Uterus (tissue), 3 donors: ENCODE measurements at regions not wholly inside any gene's neighbourhood (a gene's known extent, or its start where the extent isn't known, plus 50 kb on each side); places are given as distances from the start of the nearest gene placed in this dataset. TPM values are rescaled to one million over a fixed set of nuclear protein-coding genes. Genes with fewer than 3 reads are reported as not detected.

ENCODE experiments used
- DNase-seq, 2 donors: peaks; one replicate each; pipeline ENCODE4 v3.0.0-alpha.2; 2019 to 2020
- H3K27ac ChIP-seq, 2 donors: fragments of 200-600 bp; sonication (generic); 1 replicate in 1 of 2; 2 replicates in 1 of 2; pipeline ENCODE4 v1.5.1; 2016 to 2018
- H3K27me3 ChIP-seq, 2 donors: fragments of 200-600 bp; sonication (generic); one replicate each; pipeline ENCODE4 v1.5.1; 2018 to 2019; ENCODE audit warnings: control low read depth in 1 of 2
- H3K36me3 ChIP-seq, 2 donors: fragments of 200-600 bp; sonication (generic); one replicate each; pipeline ENCODE4 v1.5.1; 2019; ENCODE audit warnings: control low read depth in 1 of 2
- H3K4me1 ChIP-seq, 2 donors: fragments of 200-600 bp; sonication (generic); one replicate each; pipeline ENCODE4 v1.5.1; 2018 to 2019; ENCODE audit warnings: control low read depth in 1 of 2
- H3K4me3 ChIP-seq, 2 donors: fragments of 200-600 bp; sonication (generic); 1 replicate in 1 of 2; 2 replicates in 1 of 2; pipeline ENCODE4 v1.5.1; 2018 to 2019; ENCODE audit warnings: mild to moderate bottlenecking in 1 of 2
- H3K9me3 ChIP-seq, 2 donors: fragments of 200-600 bp; sonication (generic); one replicate each; pipeline ENCODE4 v1.5.1; 2019; ENCODE audit warnings: control low read depth in 1 of 2
- POLR2A ChIP-seq, 2 donors: fragments of 450-650 bp; IDR thresholded peaks; one replicate each; pipeline ENCODE4 v1.6.1; 2016; ENCODE audit warnings: antibody characterized with exemption in 2 of 2, mild to moderate bottlenecking in 1 of 2, moderate library complexity in 1 of 2
- intact Hi-C: fragments of 100-400 bp; cut with DNase I; formaldehyde crosslinking; loops from one replicate; pipeline ENCODE4 v1.15.1; 2023; ENCODE audit warnings: low total_unique reads
- small RNA-seq: library from RNA; depleted of rRNA; stranded (forward); fragments of <200 nt; gene quantifications from one replicate; pipeline ENCODE3, GENCODE V24; 2016
- TF ChIP-seq, protein P1 (sequence below), 4 experiments: fragments of 200-600 bp in 2 of 4; fragments of 450-650 bp in 2 of 4; sonication (generic) in 2 of 4; IDR thresholded peaks; one replicate each; pipeline ENCODE4 v1.5.1; 2016 to 2019; ENCODE audit warnings: antibody characterized with exemption in 4 of 4, mild to moderate bottlenecking in 2 of 4, moderate library complexity in 1 of 4
- donor health status: DM: yes; HTN: yes; CAD: no.

DNA sequence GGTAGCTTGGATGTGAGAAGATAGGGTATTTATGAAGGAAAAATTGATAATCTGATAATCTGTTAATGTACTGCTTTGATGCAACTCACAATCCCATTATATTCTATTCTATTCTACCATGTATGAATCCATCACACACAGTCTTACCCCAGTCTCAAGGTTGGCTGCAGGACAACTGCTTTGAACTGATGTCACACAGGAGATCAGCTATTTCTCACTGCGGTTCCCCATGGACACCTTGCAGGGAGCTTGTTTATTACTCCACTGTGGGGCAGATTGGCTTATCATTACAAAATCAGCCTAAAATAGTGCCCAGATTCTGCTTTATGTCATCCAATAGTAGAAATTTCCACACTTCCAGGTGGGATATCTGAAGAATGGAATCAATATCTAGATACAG, 61.0 kb upstream of the HS3ST5 start:
- no peaks in the 10 kb centered on the region for H3K27me3 ChIP-seq
- no peak for TF ChIP-seq POLR2A (IDR thresholded peaks at IDR 0.05)
- TF ChIP-seq, protein P1, sequence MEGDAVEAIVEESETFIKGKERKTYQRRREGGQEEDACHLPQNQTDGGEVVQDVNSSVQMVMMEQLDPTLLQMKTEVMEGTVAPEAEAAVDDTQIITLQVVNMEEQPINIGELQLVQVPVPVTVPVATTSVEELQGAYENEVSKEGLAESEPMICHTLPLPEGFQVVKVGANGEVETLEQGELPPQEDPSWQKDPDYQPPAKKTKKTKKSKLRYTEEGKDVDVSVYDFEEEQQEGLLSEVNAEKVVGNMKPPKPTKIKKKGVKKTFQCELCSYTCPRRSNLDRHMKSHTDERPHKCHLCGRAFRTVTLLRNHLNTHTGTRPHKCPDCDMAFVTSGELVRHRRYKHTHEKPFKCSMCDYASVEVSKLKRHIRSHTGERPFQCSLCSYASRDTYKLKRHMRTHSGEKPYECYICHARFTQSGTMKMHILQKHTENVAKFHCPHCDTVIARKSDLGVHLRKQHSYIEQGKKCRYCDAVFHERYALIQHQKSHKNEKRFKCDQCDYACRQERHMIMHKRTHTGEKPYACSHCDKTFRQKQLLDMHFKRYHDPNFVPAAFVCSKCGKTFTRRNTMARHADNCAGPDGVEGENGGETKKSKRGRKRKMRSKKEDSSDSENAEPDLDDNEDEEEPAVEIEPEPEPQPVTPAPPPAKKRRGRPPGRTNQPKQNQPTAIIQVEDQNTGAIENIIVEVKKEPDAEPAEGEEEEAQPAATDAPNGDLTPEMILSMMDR (IDR thresholded peaks at IDR 0.05): no peak
- no peak for DNase-seq
- H3K9me3 ChIP-seq: no peaks in the 10 kb centered on the region
- no peak overlapping the region for H3K4me3 ChIP-seq
- H3K4me1 ChIP-seq: no peaks in the 10 kb centered on the region
- H3K36me3 ChIP-seq: no peaks in the 10 kb centered on the region
- intact Hi-C loops: no loop called here
- H3K27ac ChIP-seq: no peak overlapping the region

DNA sequence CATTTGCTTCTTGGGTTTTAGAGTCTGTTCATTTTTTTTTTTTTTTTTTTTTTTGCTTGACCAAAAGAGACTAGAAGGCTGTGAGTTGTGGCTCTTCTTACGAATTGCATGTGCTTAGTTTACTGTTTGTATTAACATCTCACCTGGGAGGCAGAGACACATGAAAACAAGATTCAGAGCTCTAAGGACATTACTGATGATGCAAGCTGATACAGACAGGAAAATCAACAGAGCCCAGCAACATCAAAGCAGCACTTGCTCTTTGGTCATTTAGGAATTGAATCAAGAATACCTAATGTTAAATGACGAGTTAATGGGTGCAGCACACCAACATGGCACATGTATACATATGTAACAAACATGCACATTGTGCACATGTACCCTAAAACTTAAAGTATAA, 55.7 kb upstream of the HS3ST5 start:
- no peak for DNase-seq
- no peak for TF ChIP-seq POLR2A (IDR thresholded peaks at IDR 0.05)
- TF ChIP-seq, protein P1 (IDR thresholded peaks at IDR 0.05): no peak
- intact Hi-C loops: no loop called here
- no peak overlapping the region for H3K27ac ChIP-seq
- no peaks in the 10 kb centered on the region for H3K27me3 ChIP-seq
- H3K4me3 ChIP-seq: no peak overlapping the region
- H3K36me3 ChIP-seq: no peaks in the 10 kb centered on the region
- H3K9me3 ChIP-seq: no peaks in the 10 kb centered on the region
- H3K4me1 ChIP-seq: no peaks in the 10 kb centered on the region

Small RNA genes lying in the stretch of these regions (small RNA-seq; reads per million reads assigned to genes)
- gene AL606845.1 (not detected), gene RNU6-475P (not detected)
